ENCODE measurements at regions not wholly inside any gene's neighbourhood (a gene's known extent, or its start where the extent isn't known, plus 50 kb on each side); places are given as distances from the start of the nearest gene placed in this dataset.

DNA sequence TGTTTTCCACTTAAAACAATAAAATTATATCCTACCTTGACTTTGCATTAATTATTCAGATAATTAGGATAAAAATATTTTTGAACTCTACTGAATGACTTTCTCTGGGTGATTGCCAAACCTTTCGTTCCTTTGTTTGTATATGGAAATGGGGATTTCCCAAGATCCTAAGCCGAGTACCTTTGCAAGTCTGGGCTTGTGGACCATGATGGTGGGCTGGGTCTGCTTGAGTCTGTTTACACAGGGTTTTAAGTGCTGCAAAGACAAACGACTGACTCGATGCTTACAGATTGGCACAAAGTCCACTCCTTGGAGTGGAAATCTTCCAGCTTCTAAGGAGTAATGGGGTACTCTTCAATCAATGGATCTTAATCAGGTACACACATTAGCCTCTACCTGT, 659.5 kb downstream of the TSN start:
- TF ChIP-seq FOXP2 (optimal IDR thresholded peaks at IDR 0.05; ENCODE audit: borderline replicate concordance, extremely low read depth, extremely low read length, insufficient read depth) = no peak
- no peak for TF ChIP-seq POLR2AphosphoS5 (IDR thresholded peaks at IDR 0.05; ENCODE audit: low read depth, low read length)

- TF ChIP-seq TAF1 (IDR thresholded peaks at IDR 0.05; ENCODE audit: borderline replicate concordance, insufficient read depth, low read length) (no peak), POLR2AphosphoS5 (IDR thresholded peaks at IDR 0.05; ENCODE audit: low read depth, low read length) (no peak), SIN3A (IDR thresholded peaks at IDR 0.05; ENCODE audit: borderline replicate concordance, insufficient read depth, low read length) (no peak), FOXP2 (optimal IDR thresholded peaks at IDR 0.05; ENCODE audit: borderline replicate concordance, extremely low read depth, extremely low read length, insufficient read depth) (no peak)
- TF ChIP-seq, protein P1, sequence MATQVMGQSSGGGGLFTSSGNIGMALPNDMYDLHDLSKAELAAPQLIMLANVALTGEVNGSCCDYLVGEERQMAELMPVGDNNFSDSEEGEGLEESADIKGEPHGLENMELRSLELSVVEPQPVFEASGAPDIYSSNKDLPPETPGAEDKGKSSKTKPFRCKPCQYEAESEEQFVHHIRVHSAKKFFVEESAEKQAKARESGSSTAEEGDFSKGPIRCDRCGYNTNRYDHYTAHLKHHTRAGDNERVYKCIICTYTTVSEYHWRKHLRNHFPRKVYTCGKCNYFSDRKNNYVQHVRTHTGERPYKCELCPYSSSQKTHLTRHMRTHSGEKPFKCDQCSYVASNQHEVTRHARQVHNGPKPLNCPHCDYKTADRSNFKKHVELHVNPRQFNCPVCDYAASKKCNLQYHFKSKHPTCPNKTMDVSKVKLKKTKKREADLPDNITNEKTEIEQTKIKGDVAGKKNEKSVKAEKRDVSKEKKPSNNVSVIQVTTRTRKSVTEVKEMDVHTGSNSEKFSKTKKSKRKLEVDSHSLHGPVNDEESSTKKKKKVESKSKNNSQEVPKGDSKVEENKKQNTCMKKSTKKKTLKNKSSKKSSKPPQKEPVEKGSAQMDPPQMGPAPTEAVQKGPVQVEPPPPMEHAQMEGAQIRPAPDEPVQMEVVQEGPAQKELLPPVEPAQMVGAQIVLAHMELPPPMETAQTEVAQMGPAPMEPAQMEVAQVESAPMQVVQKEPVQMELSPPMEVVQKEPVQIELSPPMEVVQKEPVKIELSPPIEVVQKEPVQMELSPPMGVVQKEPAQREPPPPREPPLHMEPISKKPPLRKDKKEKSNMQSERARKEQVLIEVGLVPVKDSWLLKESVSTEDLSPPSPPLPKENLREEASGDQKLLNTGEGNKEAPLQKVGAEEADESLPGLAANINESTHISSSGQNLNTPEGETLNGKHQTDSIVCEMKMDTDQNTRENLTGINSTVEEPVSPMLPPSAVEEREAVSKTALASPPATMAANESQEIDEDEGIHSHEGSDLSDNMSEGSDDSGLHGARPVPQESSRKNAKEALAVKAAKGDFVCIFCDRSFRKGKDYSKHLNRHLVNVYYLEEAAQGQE (IDR thresholded peaks at IDR 0.05; ENCODE audit: insufficient read depth in 1 of 2, low read depth in 2 of 2, low read length in 2 of 2) = no peak
Measured at GRCh38 chr2:122417114-122417513, 661.7 kb downstream of the TSN start.

DNA sequence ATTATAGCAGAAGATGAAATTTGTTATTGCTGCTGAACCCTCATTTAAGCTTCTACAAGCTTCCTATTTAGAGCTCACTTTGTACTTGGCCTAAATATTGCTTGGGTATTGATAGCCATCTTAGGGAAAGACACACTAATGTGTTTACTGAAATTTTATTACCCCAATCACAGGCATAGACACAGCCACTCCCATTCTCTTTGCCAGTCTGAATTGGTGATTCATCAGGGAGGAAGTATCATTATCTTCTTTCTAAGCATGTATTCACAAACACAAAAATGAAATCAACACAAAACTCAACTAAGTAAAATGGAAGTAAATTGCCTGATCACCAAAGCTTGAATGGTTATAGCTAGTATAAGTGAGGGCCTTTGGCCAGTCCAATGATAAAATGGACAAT, 666.3 kb downstream of the TSN start:
- TF ChIP-seq SIN3A (IDR thresholded peaks at IDR 0.05; ENCODE audit: borderline replicate concordance, insufficient read depth, low read length) (no peak), POLR2AphosphoS5 (IDR thresholded peaks at IDR 0.05; ENCODE audit: low read depth, low read length) (no peak)
- TF ChIP-seq, protein P1 (IDR thresholded peaks at IDR 0.05; ENCODE audit: insufficient read depth in 1 of 2, low read depth in 2 of 2, low read length in 2 of 2) = no peak

DNA sequence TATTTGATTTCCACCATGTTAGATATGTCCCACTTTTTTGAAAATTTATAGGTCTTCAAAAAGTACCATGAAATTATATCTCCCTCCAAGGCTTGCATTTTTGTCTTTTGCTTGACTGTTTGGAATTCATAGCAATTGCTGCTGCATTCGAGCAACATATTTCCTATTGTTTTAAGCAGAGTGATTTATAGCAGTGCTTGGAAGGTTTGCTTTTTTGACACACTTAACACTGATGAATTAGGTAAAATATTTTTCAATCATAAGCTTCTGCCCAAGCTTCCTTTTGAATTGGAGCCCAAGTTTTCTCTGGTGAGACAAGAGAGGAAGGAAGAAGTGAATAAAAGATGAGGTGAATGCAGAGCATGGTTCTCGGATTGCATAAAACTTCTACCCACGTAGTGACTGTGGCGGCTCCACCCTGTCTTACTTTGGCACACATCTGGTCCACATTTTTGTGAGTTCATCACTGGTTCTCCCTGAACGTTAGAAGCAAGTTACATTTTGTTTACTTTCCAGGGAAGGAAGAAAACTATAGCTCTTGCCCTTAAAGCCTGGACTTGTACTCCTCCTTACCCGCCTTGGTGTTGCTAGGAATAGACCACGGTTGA, 667.0 kb downstream of the TSN start:
- TF ChIP-seq, protein P1 (IDR thresholded peaks at IDR 0.05; ENCODE audit: insufficient read depth in 1 of 2, low read depth in 2 of 2, low read length in 2 of 2) = no peak
- TF ChIP-seq SIN3A (IDR thresholded peaks at IDR 0.05; ENCODE audit: borderline replicate concordance, insufficient read depth, low read length) (no peak), FOXP2 (optimal IDR thresholded peaks at IDR 0.05; ENCODE audit: borderline replicate concordance, extremely low read depth, extremely low read length, insufficient read depth) (no peak), TAF1 (IDR thresholded peaks at IDR 0.05; ENCODE audit: borderline replicate concordance, insufficient read depth, low read length) (no peak), POLR2AphosphoS5 (IDR thresholded peaks at IDR 0.05; ENCODE audit: low read depth, low read length) (no peak)

DNA sequence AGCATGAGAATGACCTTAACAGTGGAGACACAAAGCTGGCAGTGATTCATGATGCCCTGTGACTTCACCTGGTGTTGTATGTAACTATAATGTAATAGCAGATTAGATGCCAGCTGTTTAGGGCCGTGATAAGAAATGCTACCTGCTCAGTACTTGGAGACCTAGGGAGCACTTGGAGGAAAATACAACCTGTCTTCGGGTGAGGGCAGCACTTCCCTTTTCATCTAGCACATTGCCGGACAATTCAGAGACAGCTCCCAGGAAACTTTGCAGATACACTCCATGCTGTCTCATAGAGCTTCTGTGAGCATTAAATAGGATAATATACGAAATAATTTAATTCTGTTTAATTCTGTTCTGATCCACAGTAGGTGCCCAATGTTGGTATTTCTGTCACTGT, 668.5 kb downstream of the TSN start:
- no peak for TF ChIP-seq FOXP2 (optimal IDR thresholded peaks at IDR 0.05; ENCODE audit: borderline replicate concordance, extremely low read depth, extremely low read length, insufficient read depth)
- no peak for TF ChIP-seq POLR2AphosphoS5 (IDR thresholded peaks at IDR 0.05; ENCODE audit: low read depth, low read length)
- TF ChIP-seq, protein P1 (IDR thresholded peaks at IDR 0.05; ENCODE audit: insufficient read depth in 1 of 2, low read depth in 2 of 2, low read length in 2 of 2) = no peak
- TF ChIP-seq SIN3A (IDR thresholded peaks at IDR 0.05; ENCODE audit: borderline replicate concordance, insufficient read depth, low read length) = no peak
- no peak for TF ChIP-seq TAF1 (IDR thresholded peaks at IDR 0.05; ENCODE audit: borderline replicate concordance, insufficient read depth, low read length)

Measured in PFSK-1 (cell line).